ENCODE measurements at regions not wholly inside any gene's neighbourhood (a gene's known extent, or its start where the extent isn't known, plus 50 kb on each side); places are given as distances from the start of the nearest gene placed in this dataset.

DNA sequence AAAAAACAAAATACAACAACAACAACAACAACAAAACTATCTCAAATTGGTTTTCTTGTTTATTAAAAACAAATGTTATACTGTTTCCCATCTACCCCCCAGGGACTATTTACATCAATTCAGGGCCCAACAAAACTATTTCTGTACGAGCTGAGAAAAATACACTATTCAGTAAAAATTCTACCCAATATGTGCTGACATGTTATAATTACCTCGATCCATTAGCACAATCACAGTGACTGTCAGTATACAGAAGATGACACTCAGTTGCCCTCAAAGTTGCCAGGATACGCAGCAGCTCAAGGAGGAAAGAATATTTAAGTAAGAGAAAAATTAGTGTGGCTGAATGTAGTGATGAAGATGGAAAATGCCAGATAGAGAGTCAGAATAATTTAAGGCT is 150.1 kb downstream of the COX18 start:
- H3K36me3 ChIP-seq (ENCODE audit: control insufficient read depth, insufficient read depth, low read length): no peaks in the 10 kb centered on the region
- whole genome bisulfite sequencing (ENCODE audit: insufficient coverage): 90% methylated on average over 2 of the region's 3 CpGs
- H3K27ac ChIP-seq (ENCODE audit: low read depth, low read length): no peak overlapping the region
- no peak overlapping the region for H3K4me3 ChIP-seq (ENCODE audit: low read depth, low read length)
- no peaks in the 10 kb centered on the region for H3K4me1 ChIP-seq (ENCODE audit: control insufficient read depth, insufficient read depth, low read length)
- no peaks in the 10 kb centered on the region for H3K27me3 ChIP-seq (ENCODE audit: control insufficient read depth, insufficient read depth, low read length)
- H3K9me3 ChIP-seq (ENCODE audit: control insufficient read depth, insufficient read depth, low read length): no peaks in the 10 kb centered on the region
- DNase-seq (ENCODE audit: low read depth in 4 of 6, low spot score in 6 of 6): no peak

- H3K27me3 ChIP-seq (ENCODE audit: control insufficient read depth, insufficient read depth, low read length): no peaks in the 10 kb centered on the region
- no peak overlapping the region for H3K27ac ChIP-seq (ENCODE audit: low read depth, low read length)
- no peak overlapping the region for H3K4me3 ChIP-seq (ENCODE audit: low read depth, low read length)
- H3K36me3 ChIP-seq (ENCODE audit: control insufficient read depth, insufficient read depth, low read length): no peaks in the 10 kb centered on the region
- no peak for DNase-seq (ENCODE audit: low read depth in 4 of 6, low spot score in 6 of 6)
- no peaks in the 10 kb centered on the region for H3K4me1 ChIP-seq (ENCODE audit: control insufficient read depth, insufficient read depth, low read length)
- no CpG with 5 or more reads among the region's 1 CpG for WGBS (ENCODE audit: insufficient coverage)
- no peaks in the 10 kb centered on the region for H3K9me3 ChIP-seq (ENCODE audit: control insufficient read depth, insufficient read depth, low read length)
Measured at GRCh38 chr4:72918362-72918761, 151.2 kb downstream of the COX18 start.

DNA sequence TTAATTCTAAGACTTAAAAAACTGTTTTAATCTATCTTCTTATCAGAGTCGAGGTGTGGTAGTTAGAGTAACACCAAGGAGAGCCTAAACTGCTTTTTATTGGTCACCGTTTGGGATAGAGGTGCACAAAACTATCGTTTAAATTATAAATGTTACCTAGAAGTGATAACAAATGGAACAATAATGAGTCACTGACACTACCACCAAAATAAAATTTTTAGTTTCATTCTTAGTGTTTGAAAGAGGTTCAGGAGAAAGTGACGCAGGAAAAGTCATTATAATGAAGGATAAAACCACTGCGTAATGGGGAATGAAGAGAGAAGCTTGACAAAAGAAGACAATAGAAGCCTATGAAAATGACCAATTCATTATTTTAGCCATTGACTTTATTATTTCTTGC is 158.2 kb downstream of the COX18 start:
- WGBS (ENCODE audit: insufficient coverage): no CpG with 5 or more reads among the region's 5 CpGs
- H3K36me3 ChIP-seq (ENCODE audit: control insufficient read depth, insufficient read depth, low read length): no peaks in the 10 kb centered on the region
- H3K27me3 ChIP-seq (ENCODE audit: control insufficient read depth, insufficient read depth, low read length): no peaks in the 10 kb centered on the region
- DNase-seq (ENCODE audit: low read depth in 4 of 6, low spot score in 6 of 6): no peak
- no peak overlapping the region for H3K4me3 ChIP-seq (ENCODE audit: low read depth, low read length)
- H3K9me3 ChIP-seq (ENCODE audit: control insufficient read depth, insufficient read depth, low read length): no peaks in the 10 kb centered on the region
- no peaks in the 10 kb centered on the region for H3K4me1 ChIP-seq (ENCODE audit: control insufficient read depth, insufficient read depth, low read length)
- H3K27ac ChIP-seq (ENCODE audit: low read depth, low read length): no peak overlapping the region

DNA sequence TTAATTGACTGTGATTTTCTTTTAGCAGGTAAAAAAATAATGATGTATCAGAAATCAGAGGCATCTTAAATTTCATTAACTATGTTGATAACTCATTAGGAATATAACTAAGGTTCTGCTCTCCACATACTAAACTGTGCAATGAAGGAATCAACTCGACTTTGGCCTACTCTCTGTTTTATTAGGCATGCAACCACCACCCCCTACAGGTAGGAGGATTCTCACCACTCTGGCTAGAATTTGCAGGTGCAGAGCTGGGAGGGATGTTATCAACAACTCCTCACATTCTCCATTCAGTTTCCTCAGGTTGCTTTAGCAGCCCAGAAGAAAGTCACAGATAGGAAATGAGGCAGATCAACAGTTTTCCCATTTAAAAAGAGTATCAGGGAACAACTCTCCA is 160.1 kb downstream of the COX18 start:
- Histone ChIP-seq H3K9me3 (ENCODE audit: control insufficient read depth, insufficient read depth, low read length) (no peaks in the 10 kb centered on the region), H3K27me3 (ENCODE audit: control insufficient read depth, insufficient read depth, low read length) (no peaks in the 10 kb centered on the region), H3K4me3 (ENCODE audit: low read depth, low read length) (no peak overlapping the region), H3K36me3 (ENCODE audit: control insufficient read depth, insufficient read depth, low read length) (no peaks in the 10 kb centered on the region), H3K4me1 (ENCODE audit: control insufficient read depth, insufficient read depth, low read length) (no peaks in the 10 kb centered on the region), H3K27ac (ENCODE audit: low read depth, low read length) (no peak overlapping the region)
- DNase-seq (ENCODE audit: low read depth in 4 of 6, low spot score in 6 of 6): no peak
- WGBS (ENCODE audit: insufficient coverage): no CpG with 5 or more reads among the region's 1 CpG

DNA sequence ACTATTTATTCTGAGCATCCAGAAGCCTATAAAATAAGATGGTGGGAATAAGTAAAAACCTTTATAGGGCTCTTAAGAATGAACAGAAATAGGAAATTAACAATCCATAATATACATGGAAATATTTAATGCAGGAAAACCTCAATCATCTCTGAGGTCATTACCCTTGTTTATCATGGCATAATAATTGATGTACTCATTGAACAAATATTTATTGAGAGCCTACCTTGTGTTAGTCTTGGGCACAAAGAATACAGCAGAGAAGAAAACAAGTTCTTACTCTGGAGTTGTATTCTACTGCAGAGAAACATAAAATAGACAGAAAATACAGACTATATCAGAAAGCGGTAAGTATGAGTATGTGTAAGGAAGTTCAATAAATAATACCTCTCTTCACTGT is 167.2 kb downstream of the COX18 start:
- no peaks in the 10 kb centered on the region for H3K9me3 ChIP-seq (ENCODE audit: control insufficient read depth, insufficient read depth, low read length)
- whole genome bisulfite sequencing (ENCODE audit: insufficient coverage): no CpG with 5 or more reads among the region's 1 CpG

GRCh38 chr4:72901553-72901952 is 168.0 kb downstream of the COX18 start:
- no peak overlapping the region for H3K27ac ChIP-seq (ENCODE audit: low read depth, low read length)
- no peaks in the 10 kb centered on the region for H3K4me1 ChIP-seq (ENCODE audit: control insufficient read depth, insufficient read depth, low read length)
- no peak overlapping the region for H3K4me3 ChIP-seq (ENCODE audit: low read depth, low read length)
- H3K9me3 ChIP-seq (ENCODE audit: control insufficient read depth, insufficient read depth, low read length): no peaks in the 10 kb centered on the region
- 40% methylated on average over 1 of the region's 2 CpGs for WGBS (ENCODE audit: insufficient coverage)
- DNase-seq (ENCODE audit: low read depth in 4 of 6, low spot score in 6 of 6): no peak
- no peaks in the 10 kb centered on the region for H3K27me3 ChIP-seq (ENCODE audit: control insufficient read depth, insufficient read depth, low read length)
- H3K36me3 ChIP-seq (ENCODE audit: control insufficient read depth, insufficient read depth, low read length): no peaks in the 10 kb centered on the region

More for the DNA sequence above, 167.2 kb downstream of the COX18 start:
- no peak overlapping the region for H3K4me3 ChIP-seq (ENCODE audit: low read depth, low read length)
- H3K4me1 ChIP-seq (ENCODE audit: control insufficient read depth, insufficient read depth, low read length): no peaks in the 10 kb centered on the region
- H3K36me3 ChIP-seq (ENCODE audit: control insufficient read depth, insufficient read depth, low read length): no peaks in the 10 kb centered on the region
- no peak for DNase-seq (ENCODE audit: low read depth in 4 of 6, low spot score in 6 of 6)
- no peak overlapping the region for H3K27ac ChIP-seq (ENCODE audit: low read depth, low read length)
- H3K27me3 ChIP-seq (ENCODE audit: control insufficient read depth, insufficient read depth, low read length): no peaks in the 10 kb centered on the region

- Histone ChIP-seq H3K36me3 (ENCODE audit: control insufficient read depth, insufficient read depth, low read length) (no peaks in the 10 kb centered on the region), H3K27me3 (ENCODE audit: control insufficient read depth, insufficient read depth, low read length) (no peaks in the 10 kb centered on the region), H3K4me3 (ENCODE audit: low read depth, low read length) (no peak overlapping the region), H3K27ac (ENCODE audit: low read depth, low read length) (no peak overlapping the region), H3K9me3 (ENCODE audit: control insufficient read depth, insufficient read depth, low read length) (no peaks in the 10 kb centered on the region), H3K4me1 (ENCODE audit: control insufficient read depth, insufficient read depth, low read length) (no peaks in the 10 kb centered on the region)
- 48% methylated on average over 2 of the region's 2 CpGs for WGBS (ENCODE audit: insufficient coverage)
- DNase-seq (ENCODE audit: low read depth in 4 of 6, low spot score in 6 of 6): peak in 1 of 6 donors; percentile 64
Measured at GRCh38 chr4:72900952-72901351, 168.6 kb downstream of the COX18 start.

DNA sequence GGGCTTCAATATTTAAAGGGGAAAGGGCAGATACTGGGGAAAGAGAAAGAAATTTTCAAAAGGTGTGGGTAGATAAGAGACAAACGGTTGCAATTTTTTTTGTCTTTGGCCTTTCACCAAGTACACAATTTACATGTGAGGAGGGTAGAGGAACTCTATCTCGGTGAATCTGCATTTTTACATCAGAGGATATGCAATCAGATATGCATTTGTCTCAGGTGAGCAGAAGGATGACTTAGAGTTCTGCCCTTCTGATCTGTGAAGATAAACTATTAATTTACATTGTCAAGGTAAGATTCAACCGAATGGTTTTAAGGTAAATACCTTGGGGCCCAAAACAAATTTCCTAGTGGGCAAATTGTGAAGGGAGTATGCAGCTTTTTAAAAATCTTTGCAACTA is 169.9 kb downstream of the COX18 start:
- no CpG with 5 or more reads among the region's 3 CpGs for WGBS (ENCODE audit: insufficient coverage)
- Histone ChIP-seq H3K27me3 (ENCODE audit: control insufficient read depth, insufficient read depth, low read length) (no peaks in the 10 kb centered on the region), H3K4me1 (ENCODE audit: control insufficient read depth, insufficient read depth, low read length) (no peaks in the 10 kb centered on the region), H3K4me3 (ENCODE audit: low read depth, low read length) (no peak overlapping the region), H3K27ac (ENCODE audit: low read depth, low read length) (no peak overlapping the region), H3K9me3 (ENCODE audit: control insufficient read depth, insufficient read depth, low read length) (no peaks in the 10 kb centered on the region), H3K36me3 (ENCODE audit: control insufficient read depth, insufficient read depth, low read length) (no peaks in the 10 kb centered on the region)
- no peak for DNase-seq (ENCODE audit: low read depth in 4 of 6, low spot score in 6 of 6)

DNA sequence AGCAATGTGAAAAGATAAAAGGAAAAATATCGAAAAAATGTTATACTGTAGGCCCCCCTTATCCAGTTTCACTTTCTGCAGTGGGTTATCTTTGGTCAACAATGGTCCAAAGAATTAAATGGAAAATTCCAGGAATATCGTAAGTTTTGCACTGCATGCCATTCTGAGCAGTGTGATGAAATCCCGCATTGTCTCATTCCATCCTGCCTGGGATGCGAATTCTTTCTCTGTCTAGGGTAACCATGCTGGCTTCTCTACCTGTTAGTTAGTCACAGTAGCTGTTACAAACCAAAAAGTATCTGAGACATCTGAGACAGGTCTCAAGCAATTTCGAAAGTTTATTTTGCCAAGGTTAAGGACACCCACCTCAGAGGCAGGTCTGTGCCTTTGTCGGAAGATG is 170.3 kb downstream of the COX18 start:
- no peaks in the 10 kb centered on the region for H3K4me1 ChIP-seq (ENCODE audit: control insufficient read depth, insufficient read depth, low read length)
- no peaks in the 10 kb centered on the region for H3K36me3 ChIP-seq (ENCODE audit: control insufficient read depth, insufficient read depth, low read length)
- DNase-seq (ENCODE audit: low read depth in 4 of 6, low spot score in 6 of 6): no peak
- 92% methylated on average over 4 of the region's 6 CpGs for WGBS (ENCODE audit: insufficient coverage)
- H3K9me3 ChIP-seq (ENCODE audit: control insufficient read depth, insufficient read depth, low read length): no peaks in the 10 kb centered on the region
- no peak overlapping the region for H3K27ac ChIP-seq (ENCODE audit: low read depth, low read length)
- H3K4me3 ChIP-seq (ENCODE audit: low read depth, low read length): no peak overlapping the region
- no peaks in the 10 kb centered on the region for H3K27me3 ChIP-seq (ENCODE audit: control insufficient read depth, insufficient read depth, low read length)

DNA sequence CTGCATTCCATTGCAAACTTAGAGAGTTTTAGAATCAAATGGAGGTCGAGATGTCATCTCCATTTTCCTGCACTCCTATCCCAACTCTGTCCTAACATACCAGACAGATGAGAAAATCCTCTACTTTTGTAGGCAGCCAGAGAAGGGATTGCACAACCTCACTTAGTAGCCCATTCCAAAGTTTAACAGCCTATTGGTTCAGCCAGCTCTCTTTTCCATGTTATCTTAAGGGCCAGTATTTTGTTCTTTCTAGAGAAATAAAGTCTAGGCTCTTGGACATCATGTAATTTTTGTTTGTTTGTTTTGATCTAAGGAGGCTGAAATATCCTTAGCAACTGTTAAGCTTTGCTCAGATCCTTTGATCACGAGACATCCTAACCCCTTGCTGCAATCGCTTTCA is 173.0 kb downstream of the COX18 start:
- no CpG with 5 or more reads among the region's 3 CpGs for WGBS (ENCODE audit: insufficient coverage)
- no peaks in the 10 kb centered on the region for H3K27me3 ChIP-seq (ENCODE audit: control insufficient read depth, insufficient read depth, low read length)
- H3K9me3 ChIP-seq (ENCODE audit: control insufficient read depth, insufficient read depth, low read length): no peaks in the 10 kb centered on the region
- no peak for DNase-seq (ENCODE audit: low read depth in 4 of 6, low spot score in 6 of 6)
- H3K27ac ChIP-seq (ENCODE audit: low read depth, low read length): no peak overlapping the region
- no peak overlapping the region for H3K4me3 ChIP-seq (ENCODE audit: low read depth, low read length)
- H3K36me3 ChIP-seq (ENCODE audit: control insufficient read depth, insufficient read depth, low read length): no peaks in the 10 kb centered on the region
- H3K4me1 ChIP-seq (ENCODE audit: control insufficient read depth, insufficient read depth, low read length): no peaks in the 10 kb centered on the region

Data from spinal cord (tissue), 9 donors.